GM19324 (cell line): ENCODE measurements at regions not wholly inside any gene's neighbourhood (a gene's known extent, or its start where the extent isn't known, plus 50 kb on each side); places are given as distances from the start of the nearest gene placed in this dataset.

Experiments
- ATAC-seq: cut with Tn5 transposase; IDR thresholded peaks from one replicate; pipeline ENCODE4 v1.9.1; 2021; ENCODE audit warnings: mild to moderate bottlenecking, moderate library complexity; ENCODE audit not compliant: unreplicated experiment, low FRiP score

DNA sequence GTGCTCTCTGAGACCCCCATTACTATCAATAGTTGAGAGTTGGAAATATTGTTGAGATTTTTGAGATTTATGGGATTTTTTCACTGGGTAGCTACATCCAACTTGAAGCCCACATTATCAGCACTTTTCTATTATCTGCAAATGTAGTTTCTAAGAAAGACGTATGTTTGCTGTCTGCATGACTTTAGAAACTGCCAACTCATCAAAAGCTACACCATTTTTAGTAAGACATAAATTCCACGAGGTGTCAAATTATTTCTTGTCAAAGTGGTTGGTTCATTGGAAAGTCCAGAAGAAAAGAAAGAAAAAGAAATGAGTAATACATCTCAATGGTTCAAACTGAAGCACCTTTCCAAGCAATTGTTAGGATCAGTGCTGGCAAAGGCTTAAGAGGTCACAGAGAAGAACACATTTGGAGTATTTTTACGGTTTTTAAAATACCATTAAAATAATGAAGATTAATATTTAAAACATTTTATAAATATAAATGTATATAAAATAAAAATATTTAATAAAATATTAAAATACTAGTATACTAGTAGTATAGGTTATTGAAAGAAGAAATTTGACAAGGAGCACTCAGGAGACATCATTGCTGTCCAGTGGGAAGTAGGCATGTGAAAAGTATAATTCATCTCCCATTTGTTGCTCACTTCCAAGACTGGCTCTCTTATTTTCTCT, 463.5 kb downstream of the TAFA4 start:
- no peak for ATAC-seq

DNA sequence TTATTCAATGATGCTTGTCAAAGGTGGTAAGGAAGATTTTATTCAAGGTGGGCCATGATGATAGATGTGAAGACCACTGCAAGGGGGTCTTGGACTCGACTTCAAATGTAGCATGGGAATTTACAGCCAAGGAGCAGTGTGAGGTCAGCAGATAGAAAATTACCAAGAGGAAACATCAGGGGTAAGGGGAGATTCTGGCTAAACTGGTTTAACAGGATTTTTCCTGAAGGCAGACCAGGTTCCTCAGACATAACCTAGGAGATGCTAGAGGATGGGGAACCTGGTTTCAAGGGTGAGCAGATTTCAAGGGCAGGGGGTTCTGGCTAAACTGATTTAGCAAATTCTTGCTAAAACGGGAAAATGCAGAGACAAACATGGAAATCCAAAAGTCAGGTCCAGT, 464.9 kb downstream of the TAFA4 start:
- no peak for ATAC-seq

DNA sequence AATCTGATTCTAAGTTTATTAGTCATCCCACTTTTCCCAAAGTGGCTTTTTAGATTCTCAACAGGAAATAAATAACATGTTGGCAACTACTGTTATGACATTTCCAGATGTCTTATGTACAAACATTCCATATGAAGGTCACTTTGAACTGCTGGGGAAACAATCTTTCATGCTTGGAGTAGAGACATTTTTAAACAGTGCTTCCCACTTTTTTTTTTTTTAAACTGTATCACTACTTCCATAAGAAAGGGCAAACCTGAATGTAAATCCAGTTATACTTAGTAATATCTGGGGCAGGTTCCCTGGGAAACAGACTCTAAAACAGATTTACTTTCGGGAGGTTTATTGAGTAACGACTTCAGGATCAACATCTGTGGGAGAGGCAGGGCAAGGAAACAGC, 473.8 kb downstream of the TAFA4 start:
- no peak for ATAC-seq

DNA sequence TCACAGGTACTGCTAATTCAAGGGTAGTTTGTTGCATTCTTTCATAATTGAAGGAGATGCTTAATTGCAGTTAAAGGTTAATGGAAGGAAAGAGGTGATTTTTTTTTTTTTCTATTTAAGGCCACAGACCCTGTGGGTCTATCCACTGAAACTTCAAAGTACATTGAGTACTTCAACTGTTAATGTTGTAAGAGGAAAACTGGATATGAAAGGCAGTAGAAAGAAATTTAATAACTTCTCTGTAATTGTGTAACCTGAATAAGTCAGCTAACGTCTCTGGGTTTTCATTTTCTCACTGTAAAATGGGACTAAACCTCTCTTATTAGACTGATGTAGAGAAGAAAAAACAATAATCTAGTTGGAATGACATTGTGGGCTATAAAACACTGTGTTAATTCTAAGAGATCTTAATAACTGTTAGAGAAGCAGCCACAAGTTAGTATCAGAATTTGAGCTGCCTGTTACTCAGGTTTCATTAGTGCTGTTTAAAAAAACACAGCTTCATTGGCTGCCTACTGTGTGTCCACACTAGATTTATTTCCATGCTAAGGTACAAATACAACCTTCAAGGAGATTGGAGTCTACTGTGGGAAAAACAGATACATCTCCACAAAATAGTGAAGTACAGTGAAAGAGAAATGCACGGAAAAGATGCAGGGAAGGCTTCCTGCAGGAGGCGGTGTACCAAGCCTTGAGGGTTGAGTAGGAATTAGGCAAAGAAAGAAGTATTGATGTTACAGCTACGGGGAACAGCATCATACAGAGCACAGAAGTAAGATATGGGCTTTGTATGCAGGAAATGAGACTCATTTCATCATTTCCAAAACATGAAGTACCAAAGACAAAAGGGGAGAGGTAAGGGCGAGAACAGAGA, 483.6 kb downstream of the TAFA4 start:
- ATAC-seq = no peak

DNA sequence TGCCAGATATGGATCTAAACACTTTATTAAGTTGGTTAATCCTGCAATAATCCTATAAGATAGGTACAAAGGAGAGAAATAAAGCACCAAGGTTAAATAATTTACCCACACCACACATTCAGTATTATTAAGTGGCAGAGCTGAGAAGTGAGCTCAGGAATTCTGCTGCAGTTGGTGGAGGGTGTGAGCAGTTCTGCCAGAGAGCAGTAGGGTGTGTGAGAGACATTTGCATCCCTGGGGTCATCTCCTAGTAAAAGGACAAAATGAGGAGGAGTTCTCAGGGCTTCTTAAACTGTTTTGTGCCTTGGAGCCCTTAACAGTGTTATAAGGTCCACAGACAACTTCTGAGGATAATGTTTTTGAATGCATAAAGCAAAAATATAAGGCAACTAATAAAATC, 484.5 kb downstream of the TAFA4 start:
- ATAC-seq = no peak

DNA sequence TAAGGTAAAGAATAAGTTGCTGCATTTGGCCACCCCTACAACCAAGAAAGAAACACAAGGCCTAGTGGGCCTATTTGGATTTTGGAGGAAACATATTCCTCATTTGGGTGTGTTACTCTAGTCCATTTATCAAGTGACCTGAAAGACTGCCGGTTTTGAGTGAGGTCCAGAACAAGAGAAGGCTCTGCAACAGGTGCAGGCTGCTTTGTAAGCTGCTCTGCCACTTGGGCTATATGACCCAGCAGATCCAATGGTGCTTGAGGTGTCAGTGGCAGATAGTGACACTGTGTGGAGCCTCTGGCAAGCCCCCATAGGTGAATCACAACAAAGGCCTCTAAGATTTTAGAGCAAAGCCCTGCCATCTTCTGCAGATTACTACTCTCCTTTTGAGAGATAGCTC, 491.3 kb downstream of the TAFA4 start:
- ATAC-seq = no peak

DNA sequence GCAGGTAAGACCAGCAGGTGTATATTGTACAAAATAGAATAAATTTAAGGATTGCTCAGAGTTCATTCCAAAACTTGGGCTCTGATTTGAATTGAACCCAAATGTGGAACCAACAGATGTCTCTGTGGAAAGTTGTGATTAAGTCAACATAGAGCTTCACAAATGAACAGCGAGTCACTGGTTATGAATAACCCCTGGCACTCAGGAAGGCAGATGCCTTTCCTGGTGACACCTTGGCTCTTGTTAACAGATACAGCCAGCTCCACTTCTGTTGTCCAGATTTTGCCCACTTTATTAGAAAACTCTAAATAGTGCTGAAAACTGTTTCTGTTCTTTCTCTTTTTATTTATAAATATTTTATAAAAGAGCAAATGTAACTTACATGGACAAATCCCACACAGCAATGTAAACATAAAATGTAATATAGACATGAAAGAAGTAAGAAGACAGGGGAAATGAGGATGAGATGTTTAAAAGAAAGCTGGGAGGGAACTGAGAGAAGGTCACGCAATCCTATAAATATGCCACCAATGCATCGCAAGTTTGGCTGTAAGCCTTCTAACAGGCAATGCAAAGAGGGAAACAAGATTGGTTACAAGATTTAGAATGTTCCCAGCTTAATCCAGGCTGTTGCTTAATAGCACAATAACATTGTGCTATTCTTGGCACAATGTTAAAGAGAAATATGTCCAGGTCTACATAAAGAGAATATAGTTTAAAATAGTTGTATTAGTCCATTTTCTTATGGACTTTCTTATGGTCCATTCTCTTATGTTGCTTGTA, 495.5 kb downstream of the TAFA4 start:
- no peak for ATAC-seq

DNA sequence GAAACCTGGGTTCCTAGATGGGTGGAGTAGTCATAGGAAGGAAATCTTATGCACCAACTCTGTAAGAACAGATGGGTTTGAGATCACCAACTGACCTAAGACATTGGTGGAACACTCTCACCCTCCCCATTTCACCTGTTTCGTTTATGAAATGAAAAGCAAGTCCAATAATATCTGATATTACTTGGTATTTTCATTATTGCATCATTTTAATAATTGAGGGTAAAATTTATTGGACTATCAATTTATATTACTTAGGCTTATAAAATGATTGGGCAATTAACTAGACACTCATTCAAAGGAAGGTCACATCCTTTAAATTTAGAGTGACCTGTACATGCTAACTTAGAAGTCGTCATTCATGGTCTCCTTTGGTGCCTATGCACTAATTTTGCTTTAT, 503.9 kb downstream of the TAFA4 start:
- no peak for ATAC-seq

DNA sequence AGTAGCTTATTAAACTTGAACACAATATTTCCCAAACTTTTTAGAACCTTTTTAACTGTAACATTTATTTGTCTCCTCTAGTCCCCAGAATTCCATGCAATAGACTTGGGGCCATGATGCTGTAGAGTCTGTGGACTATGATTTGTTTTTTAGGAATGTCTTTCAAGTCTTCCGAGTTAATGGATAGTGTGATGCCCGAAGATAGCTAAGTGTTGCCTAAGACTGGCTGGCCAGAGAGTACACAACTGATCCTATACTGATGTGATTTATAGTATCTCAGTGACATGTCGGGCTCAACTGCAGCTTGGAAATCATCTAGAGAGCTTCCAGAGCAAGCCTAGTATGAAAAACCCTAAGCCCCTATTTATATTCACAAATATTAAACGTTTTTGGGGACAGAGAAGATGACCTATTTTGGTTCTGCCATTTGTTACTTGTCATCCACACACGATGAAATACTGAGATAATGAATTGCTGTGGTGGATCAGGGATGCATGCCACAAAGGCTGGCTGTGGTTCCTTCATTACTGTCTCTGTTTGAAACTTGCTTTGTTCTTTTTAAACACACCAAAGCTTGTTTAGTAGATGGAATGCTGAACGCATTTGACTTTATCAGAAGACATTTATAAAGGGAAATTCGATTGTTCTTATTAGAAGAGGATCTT, 507.4 kb downstream of the TAFA4 start:
- no peak for ATAC-seq

DNA sequence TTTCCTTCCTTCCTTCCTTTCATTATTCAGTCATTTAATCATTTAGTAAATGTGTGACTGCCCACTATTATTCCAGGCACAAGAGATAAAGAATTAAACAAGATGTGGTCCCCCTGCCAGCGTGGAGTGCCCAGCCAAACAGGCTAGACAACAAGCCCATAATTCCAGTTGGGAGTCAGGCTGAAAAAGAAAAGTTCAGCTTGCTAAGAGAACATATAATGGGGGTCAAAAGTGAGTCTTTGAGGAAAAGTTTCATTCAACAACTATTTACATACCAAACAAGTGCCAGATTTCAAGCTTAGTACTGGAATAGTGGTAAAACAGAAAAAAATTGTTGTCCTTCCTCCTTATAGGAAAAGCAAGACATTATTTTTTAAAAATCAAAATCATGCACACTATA, 523.7 kb downstream of the TAFA4 start:
- ATAC-seq = no peak

DNA sequence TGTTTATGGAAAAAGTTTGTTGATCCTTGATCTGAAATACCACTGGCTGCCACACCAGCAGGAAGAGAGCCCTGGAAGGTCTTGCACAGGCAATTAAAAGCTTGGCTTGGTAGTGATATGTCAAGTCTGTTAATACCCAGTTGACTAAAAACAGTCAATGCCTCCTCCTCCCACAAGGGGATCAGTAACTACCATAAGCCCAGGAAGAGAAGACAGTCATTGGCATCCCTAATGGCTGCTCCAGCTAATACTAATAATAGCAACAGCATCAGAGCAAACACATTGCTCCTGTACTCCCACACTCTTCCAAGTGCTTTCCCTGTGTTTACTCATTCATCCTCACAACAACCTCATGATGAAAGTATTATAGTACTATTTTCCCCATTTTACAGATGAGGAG, 528.6 kb downstream of the TAFA4 start:
- ATAC-seq = no peak

DNA sequence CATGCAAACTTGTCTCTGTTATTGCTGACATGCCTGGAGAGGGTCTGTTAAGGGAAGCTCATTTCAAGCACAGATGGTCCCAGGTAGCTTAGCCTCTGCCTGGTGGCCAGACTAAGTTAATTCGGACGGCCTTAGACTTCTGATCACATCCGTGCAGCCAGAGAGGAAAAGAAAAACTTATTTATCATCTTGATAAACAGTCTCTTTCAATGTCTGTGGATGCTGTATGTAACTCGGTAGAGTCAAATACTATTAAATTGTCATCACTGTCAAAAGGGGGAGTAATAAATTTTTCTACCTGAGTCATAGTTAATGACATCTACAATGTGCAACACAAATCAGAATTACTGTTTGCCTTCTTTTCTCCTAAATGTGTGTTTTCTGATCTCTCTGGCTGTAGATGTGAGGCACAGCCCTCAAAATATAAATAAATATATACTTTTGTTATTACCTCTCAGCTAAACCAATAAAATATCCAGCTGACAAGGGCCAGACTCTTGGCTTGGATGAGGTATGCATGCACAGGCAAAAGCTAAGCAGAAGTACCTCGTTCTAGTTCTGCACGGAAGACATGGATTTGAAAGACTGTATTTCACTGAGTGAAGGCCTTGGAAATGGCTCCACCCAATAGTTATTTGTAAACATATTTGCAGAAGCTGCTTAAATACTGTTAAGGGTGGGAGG, 530.0 kb downstream of the TAFA4 start:
- no peak for ATAC-seq

DNA sequence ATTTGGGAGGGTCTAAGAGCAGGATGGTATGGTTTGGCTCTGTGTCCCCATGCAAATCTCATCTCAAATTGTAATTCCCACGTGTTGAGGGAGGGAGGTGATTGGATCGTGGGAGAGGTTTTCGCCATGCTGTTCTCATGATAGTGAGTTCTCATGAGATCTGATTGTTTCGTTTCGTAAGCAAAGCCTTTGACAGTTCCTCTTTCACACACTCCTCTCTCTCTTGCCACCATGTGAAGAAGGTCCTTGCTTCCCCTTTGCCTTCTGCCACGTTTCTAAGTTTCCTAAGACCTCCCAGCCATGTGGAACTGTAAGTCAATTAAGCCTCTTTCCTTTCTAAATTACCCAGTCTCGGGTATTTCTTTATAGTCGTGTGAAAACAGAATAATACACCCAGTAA, 553.7 kb downstream of the TAFA4 start:
- ATAC-seq = no peak

DNA sequence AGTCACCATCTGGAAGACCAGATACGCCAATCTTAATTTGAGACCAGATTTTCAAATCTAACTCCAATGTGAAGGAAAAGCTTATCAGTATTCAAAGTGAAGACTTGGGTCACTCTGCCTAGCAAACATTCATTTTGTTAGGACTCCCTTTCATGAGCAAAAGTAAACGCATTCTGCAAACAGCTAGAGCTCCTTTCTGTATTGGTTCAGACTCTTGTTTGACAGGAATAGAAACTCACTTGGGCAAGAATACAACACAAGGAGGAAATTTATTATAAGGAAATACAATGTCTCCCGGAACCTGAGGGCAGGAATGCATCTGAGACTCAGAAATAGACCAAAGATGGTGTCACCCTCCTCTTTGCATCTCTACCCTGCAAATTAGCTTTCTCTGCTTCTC, 558.6 kb downstream of the TAFA4 start:
- no peak for ATAC-seq

DNA sequence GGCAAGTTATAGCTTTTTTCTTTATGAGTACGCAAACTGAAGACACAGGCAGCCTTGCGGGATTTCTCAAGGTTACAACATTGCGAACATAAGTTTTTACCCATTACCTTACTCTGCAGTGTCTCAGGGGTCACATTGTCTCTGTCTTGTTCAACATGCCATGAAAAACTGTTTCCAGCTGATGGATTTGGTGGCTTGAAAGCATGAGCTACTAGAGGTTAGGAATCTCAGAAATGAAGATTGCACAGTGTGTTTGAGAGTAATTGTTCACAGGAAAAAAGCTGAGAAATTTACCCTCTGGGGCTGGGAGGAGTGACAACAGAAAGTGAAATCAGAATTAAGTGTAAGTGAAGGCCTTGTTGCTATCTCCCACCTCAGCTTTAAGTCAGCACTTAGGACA, 568.6 kb downstream of the TAFA4 start:
- no peak for ATAC-seq

DNA sequence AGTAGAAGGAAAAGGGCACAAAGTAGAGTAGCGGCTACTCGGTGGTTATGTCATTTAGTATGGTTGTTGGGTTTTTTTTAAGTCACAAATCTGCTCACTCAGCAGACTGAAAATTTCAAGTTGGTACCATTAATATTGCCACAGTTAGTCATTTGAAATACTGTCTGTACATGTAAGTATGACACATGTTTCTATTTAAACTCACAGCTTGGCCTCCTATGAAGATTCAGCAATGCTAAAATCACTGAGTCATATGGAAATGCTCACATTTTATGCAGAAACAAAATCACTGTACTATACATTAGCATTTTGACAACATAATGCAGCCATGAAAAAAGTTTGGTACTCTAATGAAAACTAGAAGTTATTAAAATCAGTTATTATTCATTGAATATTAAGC, 571.9 kb downstream of the TAFA4 start:
- ATAC-seq = no peak

DNA sequence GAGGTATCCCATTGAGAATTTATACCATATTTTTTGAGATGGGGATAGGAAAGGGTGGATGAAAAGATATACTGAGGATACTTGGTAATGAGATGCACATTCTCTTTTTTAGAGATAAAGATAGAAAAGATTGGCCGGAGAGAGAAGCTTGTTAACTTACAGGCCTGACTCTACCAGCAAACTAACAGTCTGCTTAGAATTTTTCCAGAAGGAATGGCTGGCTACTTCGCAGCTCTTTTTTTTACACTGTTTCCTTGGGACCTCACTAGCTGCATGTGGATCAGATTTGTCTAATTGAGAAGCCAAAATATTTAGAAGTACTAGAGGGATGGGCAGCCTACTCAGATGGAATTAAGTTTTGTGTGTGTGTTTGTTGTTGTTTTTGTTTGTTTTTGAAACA, 586.6 kb downstream of the TAFA4 start:
- ATAC-seq = no peak

DNA sequence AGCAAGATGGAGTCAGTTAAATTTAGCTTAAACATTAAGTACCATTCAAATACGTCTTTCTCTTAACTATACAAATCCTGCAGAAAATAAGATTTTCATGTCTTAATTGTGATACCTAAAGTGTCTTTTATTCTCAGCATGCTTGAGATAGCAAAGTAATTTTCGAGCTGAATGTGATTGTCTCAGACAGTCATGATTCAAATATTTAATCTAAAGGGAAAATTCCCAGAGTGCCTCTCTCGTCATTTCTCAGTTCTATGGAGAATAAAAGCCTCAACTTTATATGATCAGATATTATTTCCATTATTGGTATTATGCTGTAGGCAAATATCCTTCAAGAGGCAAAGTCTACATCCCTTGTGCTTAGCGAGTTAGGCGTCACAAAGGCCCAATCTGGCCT, 589.9 kb downstream of the TAFA4 start:
- ATAC-seq = no peak

DNA sequence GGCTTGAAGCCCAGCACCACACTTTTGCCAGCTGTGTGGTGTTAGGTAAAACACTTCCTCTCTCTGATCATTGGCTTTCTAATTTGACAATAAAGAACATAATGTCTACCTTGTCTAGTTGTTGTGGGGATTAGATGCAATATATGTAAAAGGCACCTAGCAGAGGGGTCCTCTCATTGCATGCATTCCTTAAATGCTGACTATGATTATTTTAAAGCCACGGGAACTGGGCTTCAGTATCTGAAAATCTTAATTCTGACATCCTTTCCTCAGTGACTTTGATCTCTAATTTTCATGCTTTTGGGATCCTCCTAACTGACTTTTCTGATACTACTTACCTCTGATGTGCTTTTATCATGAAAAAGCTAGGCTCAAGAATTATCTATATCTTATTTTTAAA, 596.3 kb downstream of the TAFA4 start:
- no peak for ATAC-seq

DNA sequence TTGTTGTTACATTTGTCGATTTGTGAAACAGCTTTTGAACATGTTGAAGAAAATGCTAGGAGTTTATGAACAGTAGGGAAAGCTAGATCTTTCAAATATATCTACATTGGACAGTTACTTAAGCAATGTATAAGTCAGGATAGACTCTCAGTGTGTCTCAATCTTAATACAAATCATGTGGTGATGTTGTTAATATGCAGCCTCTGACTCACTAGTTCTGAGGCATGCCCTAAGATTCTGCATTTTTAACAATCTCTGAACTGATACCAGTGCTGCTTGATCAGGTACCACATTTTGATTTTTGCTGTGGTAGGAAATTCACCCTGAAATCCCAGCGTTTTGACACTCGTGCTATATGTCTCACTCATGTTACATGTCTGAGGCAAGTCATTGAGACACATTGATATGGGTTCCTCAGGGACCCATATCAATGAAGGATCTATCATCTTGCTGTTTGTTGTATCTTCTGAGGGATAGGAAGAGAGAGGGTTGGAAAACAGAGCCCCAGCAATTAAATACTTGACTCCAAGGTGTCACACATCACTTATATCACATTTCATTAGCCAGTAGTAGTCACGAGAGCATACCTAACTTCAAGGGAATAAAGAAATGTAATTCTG, 597.9 kb downstream of the TAFA4 start:
- ATAC-seq = no peak
